OCI-M2 (cell line): ENCODE measurements at regions not wholly inside any gene's neighbourhood (a gene's known extent, or its start where the extent isn't known, plus 50 kb on each side); places are given as distances from the start of the nearest gene placed in this dataset.

Experiments
- DNase-seq: peaks from one replicate; lab custom pipeline; 2025; ENCODE audit not compliant: unreplicated experiment; lab: John Stamatoyannopoulos, UW

DNA sequence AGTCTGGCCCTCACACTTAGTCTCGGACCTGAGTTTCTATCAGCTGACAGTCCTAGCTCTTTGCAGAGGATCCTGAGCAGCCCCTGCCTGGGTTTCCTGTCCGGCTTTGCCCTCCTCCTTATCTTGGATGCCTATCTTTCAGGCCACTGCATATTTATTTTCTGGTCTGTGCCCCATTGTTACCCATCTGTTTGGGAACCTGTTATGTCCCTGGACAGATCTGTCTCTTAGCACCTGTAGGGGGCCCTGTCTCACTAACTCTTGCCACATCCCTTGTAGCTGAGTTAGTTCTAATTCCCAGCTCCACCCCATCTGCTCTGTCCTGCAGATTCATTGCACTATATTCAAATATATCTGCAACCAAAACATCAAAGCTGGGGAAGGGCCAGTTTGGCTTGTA is 514.9 kb upstream of the LCORL start:
- DNase-seq = no peak

DNA sequence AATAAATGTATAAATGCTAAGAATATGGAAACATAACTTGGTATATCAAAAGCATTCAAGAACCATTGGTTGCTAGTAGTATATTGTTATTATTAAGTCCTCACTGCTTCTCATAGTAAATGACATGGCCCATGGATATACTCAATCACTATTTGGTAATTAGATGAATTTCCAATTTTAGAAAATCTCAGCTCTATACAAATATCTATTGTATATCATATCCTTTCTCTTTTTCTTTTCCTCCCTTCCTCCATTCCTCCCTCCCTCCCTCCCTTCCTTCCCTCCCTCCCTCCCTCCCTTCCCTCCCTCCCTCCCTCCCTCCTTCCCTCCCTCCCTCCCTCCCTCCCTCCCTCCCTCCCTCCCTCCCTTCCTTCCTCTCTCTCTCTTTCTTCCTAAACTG is 514.4 kb upstream of the LCORL start:
- DNase-seq = no peak

DNA sequence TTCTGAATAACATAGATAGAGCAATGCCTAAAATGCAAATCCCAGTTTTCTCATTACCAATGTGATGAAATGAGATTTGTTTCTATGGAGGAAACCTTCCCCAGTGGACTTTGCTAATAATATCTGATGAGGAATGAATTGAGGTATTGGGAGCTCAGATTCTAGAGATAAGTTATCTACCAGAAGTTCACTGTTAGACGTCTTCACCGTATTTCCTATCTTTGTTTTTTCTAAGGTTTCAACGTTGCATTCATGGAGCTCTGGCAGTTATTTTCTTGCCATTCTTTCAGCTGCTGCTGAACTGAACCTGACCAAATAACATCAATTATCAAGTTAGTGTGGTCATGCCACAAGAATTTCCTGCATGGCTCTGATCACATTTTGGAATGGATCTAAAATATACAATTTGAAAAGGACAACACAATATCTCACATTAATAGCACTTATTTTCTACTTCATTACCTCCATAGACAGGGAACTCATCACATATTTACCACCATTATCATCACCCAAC is 511.8 kb upstream of the LCORL start:
- DNase-seq = no peak

DNA sequence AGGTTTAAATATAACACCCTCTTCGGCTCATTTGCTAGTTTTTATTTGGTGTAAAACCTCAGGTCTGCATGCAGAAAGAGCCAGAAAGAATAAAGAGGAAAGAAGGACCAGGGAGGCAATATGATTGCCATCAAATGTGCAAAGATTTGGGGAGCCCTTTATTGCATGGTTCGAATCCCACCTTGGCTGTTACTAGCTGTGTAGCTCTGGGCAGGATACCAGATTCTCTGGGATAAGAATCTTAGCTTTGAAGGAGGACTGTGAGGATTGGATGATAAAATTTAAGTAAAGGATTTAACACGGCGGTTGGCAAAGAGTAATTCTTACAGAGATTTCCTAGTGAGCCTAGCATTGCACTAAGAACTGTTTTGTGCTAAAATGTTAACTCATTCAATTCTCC is 510.2 kb upstream of the LCORL start:
- DNase-seq = no peak

DNA sequence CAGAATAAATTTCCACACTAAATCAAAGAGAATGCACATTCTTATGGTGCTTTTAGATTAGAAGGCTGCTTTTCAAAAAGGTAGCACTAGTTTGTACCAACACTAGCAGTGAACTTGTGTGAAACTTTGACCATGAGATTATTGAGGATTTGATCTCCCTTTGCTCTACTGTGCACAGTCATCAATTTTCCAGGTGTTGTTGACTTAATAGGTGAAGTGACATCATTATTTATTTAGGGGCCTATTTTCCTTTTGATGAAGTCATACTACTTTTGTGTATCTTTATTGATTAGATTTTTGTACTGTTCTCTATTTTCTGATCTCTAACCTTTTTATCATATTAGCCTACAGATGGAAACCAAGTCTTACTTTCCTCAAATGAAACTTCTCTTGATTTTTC is 507.9 kb upstream of the LCORL start:
- DNase-seq = no peak

DNA sequence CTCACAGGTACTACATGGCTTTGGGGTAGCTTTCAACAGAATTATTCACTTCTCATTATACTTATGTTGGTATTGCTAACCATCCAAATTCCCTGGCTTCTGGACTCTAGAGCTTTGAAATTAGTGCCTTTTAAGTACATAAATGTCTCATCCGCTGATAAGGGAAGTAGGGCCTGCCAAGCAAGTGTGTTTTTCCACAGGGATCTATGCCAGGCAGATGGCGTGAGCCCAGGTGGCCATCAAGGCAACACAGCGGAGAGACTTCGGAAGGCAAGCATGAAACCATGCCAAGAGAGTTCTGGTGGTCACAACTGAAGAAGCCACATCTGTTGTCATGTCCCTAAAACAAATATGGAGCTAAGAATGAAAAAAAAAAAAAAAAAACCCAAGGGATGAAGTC is 503.1 kb upstream of the LCORL start:
- DNase-seq = no peak

DNA sequence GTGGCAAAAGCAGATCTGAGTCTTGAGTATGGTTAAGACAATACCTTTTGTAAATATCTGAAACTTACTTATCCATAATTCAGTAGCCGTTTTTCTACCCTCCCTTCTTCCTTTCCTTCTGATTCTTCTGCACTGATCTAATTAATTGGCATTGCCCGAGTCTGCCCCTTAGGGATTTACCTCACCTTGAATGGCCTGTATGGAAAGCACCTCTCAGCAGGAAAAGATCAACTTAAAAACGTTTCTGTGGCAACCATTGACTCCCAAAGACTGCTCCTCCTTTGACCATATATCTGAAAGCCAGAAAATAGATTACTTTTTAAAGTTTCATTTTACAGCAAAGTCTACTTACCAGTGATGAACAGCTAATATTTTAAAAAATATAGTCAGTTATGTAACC is 496.5 kb upstream of the LCORL start:
- no peak for DNase-seq

DNA sequence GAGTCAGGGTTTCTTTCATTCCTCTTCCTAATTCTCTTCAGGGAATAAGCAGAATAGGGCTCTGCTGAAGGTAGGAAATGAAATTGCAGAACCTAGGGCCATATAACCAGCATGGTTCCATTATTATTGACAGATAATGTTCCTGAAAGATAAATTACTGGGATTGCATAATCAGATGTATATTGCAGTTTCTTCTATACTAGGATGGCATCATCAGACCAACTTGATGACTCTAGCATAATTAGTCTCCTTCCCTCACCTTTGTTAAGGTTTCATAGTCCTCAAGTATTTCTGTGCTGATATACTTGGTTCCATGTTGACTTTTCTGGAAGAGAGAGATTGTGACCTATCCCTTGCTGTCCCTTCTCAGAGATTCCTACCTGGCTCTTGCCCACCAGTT is 492.3 kb upstream of the LCORL start:
- DNase-seq = no peak

DNA sequence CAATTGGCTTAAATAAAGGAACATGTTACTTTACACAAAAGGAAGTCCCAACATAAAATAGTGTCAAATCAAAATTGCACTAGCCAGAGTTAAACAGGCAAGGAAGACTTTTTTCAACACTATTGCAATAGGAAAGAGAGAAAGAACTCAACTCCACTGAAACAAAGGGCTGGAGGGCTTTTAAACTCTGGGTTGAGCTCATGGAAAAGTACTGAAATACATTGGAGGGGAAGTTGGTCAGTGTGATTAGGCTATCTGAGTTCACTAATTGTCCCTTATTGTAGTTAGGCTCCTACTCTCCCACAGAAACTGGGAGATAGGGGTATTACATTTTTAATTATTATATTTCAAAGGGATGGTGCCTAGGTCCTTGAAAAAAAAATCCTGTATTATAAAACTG is 491.2 kb upstream of the LCORL start:
- no peak for DNase-seq

DNA sequence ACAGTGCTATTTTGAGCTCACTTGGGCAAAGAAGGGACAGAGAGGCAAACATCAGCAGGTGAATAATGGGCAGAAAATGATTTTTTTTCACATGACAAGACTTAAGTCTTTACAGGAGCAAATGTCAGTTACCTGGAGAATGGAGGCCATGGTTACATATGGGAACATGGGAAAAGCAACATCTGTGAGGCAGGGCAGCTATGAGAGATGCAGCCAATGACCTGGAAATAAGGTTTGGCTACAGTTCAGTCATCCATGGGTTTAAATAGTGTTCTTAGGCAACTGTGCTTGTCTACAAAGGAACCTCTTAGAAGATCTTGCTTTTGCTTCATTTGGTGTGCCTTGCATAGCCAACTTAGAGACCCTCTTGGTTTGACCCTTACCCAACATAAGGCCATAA is 490.2 kb upstream of the LCORL start:
- DNase-seq = no peak

DNA sequence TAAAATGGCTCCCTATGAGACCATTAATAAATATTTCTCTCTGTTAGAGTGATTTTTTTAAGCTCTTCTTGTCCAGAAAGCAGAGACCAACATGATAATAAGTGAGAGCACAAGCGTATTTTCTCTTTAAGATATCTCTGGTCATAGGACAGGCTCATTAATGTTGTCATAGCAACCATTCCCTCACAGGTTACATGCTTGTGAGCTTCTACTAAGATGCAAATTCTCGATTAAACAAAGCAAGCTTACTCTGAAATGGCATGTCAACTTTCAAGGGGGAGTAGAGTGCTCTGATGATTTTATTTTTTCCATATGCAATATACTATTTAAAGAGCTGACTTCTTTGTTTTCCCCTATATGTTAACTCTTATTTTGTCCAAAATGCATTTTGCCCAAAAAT is 487.2 kb upstream of the LCORL start:
- no peak for DNase-seq

DNA sequence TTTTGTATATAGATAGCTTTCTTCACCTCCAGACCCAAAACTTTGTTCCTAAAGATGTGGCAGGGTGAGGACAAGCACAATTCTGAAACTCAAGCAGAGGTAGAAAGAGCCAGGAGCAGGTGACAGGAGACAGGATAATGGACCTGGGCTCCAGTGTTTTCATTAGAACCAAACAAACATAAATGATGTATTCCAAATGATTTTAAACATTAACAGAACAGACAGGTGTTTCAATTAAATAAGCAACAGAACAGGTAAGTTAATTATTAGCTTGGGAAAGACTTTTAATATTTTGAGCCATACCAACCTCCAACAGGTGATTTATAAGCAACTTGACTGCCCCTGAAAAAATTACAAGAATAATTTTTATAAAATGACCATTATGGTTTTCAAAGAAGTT is 459.4 kb upstream of the LCORL start:
- DNase-seq = no peak

DNA sequence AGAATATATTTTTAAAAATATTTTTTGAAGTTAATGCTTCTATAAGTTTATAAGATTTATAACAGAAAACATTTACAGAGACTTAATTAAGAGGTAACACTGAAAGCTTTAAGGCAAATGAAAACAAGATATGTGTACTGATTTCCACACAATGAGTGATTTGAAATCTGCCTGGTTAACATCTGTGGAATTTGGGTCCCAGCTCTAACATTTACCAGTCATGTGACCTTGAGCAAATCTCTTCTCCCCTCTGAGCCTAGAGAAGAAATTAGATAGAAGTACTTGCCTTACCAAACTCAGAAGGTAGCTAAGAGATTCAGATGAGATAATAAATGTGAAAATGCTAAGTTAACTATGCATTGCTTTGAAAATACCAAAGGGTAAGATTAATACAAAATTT is 458.8 kb upstream of the LCORL start:
- DNase-seq = no peak

DNA sequence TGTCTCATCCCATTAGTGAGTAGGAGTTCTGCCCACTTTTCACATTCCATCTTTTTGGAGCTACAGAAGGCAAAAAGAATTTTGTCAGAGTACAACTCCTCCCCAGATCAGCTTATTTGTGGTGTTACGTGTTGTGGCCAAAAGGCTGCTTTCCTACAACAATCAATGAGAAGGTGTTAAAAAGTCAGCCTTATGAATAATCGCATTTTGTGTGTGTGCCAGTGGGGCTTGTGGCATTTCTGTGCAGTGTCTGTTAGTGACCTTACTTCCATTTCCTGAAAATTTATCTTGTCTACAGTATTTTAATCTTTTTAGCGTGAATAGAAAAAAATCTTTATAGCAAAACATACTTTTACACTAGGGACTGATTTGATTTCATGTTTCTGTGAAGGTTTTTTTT is 458.3 kb upstream of the LCORL start:
- DNase-seq = no peak

DNA sequence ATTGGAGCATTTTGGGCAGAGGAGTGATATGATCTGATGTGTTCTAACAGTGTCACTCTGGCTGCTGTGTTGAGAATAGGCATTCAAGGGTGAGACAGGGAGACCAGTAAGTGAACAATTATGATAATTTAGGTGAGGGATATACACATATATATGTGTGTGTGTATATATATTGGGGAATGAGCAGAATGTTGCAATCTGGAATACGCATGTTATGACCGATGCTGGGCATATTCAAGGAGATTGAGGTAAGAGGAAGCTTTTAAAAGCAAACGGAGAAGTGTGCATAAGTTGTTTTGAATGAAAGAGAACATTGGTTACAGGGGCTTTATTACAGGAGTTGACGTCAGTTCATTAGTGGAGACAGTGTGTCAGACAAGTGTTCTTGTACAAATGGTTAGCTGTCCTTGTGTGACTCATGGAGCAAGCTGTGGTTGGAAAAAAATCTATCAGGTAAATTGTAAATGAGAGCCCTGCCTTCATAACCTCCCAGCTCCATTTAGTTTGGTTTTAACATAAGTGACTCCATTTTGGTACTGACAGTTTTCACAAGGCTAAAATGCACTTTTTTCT is 442.5 kb upstream of the LCORL start:
- no peak for DNase-seq

DNA sequence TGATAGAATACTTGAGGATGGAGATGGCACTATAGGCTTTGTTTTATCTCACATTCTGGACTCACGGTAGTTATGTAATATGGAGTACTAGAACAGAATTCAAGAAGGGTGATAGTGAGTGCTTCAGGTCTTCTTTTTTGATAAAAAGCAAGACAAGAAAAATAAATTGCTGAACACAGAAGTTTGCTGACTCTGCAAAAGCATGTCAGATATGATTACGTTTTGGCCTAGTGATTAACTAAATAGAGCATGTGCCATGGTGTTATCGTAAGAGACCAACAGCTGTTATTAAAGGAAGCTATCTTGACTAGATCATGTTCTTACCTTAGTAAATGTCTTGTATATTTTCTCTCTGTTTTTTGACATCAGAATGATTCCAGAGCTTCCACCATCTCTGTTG is 436.9 kb upstream of the LCORL start:
- no peak for DNase-seq

DNA sequence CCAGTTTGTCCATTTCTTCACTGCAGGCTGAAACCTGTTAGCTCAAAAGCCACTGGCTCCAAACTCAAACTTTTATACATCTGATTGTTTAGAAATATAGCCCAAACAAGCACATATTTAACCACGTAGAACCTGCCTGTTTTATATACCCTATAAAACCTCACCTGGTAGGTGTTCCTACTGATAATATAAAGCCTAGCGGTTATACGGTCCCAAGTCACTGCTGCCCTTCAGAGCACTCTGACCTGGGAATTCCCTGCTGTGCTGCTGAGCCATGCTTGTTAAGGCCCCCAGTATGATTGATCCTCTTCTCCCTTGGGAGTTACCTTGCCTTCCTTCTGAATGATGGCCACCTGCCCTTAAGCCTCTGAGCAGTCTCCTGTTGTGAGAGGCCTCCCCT is 432.8 kb upstream of the LCORL start:
- no peak for DNase-seq

DNA sequence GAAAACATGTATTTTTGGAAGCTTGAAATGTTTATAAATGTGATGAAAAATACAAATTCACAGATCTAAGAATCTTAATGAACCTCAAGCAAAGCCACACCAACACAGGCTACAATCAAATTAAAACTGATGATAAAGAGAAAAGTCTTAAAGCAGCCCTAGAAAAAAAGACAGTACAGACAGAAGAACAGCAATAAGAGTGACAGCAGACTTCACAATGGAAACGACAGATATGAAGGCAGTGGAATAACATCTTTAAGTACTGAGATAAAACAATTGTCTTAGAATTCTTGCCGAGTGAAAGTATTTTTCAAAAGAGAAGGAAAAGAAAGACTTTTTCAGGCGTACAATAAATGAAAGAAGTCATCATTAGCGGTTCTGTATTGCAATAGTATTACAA is 423.6 kb upstream of the LCORL start:
- DNase-seq = no peak

DNA sequence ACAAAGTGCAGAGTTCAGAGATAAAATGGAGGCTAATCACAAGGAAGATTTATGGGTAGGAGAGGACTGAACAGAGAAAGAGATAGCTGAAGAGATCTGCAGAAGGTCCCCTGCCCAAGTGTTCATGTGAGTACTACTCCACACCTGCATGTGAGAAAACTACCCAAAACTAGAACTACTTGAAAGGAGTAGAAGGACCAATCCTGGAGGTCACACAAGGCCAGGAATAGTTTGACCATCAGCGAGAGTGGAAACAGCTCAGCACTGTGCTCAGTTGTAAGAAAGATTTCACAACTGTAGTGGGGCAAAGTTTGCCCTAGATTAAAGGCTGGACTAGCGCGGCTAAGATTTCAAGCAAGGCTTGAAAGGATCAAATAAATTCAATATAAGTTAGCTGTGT is 422.7 kb upstream of the LCORL start:
- no peak for DNase-seq

DNA sequence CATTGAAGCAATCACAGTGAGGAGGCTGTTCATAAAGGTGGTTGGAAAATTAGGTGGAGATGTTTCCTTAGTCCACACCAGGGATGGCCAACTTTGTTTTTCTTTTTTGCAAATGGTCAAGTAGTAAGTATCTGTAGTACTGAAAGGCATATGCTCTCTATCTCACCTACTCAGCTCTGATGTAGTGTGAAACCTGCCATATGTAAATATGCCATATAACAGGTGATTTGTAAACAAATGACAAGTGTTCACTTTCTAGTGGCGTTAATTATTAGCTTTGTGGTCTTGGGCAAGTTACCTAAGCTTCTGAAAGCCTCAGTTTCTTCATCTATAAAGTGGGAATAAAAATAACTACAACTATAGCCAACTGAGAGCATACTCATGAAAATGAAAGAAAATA is 421.4 kb upstream of the LCORL start:
- DNase-seq = no peak

DNA sequence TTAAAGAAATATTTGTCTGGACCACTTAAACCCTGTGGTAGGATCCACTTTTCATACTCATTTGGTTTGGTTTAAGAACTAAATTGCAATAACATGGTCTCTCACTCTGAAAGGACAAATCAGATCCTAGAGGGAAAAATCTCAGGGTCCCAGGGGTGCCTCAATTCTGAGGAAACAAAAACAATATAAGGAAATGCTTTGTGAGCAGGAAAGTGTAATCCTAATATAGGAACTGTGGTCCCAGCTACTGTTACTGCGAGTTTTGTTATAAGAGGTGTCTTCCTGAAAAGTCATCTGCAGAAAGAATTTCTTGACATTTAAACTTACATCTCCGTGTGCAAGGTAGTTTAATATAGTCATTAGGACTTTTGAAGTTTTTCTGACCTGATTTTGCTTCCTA is 420.1 kb upstream of the LCORL start:
- DNase-seq = no peak

DNA sequence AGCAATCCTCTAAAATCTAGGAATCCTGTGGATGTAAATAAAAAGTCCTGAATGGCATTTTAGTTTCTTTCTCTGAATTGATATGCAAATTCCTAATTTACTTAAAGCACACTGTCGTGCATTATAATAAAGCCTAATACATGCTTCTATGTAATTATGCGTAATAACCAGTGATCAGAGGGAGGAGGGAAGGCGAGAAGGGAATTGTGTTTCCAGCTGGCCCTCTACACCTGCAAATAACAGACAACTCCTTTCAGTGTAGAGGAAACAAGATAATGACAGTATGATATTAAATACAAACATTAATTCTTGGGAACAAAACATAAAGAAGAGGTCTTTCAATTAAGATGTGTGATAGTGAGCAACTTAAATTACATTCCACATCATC is 419.6 kb upstream of the LCORL start:
- no peak for DNase-seq

DNA sequence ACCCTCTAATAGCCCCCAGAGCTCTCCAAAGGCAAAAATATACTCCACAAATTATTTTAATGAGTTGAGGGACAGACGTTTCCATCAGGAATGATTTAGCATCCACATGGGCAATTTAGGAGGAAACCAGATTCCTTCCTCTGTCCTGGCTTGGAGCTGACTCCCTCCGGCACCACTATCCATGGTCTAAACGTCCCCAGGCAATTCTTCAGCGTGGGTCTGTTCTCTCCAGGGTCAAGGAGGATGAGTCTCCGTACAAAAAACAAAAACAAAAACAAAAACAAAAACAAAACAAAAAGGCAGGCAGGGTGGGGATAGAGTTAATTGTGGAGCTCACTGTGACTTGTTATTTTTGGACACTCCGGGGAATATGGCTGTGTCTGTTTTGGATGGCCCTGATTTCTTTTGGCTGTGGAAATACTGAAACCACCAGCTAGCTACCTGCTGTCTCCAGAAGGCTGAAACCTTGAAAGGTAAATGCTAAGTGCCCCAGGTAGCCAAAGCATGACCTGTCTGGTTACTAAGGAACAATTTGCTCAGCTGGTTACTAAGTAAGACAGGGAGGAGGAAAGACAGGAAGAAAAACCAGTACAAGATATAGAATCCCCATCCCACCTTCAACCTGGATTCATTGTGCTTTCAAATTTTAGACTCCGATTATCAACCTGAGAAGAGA is 419.1 kb upstream of the LCORL start:
- no peak for DNase-seq
